ENCODE measurements at regions not wholly inside any gene's neighbourhood (a gene's known extent, or its start where the extent isn't known, plus 50 kb on each side); places are given as distances from the start of the nearest gene placed in this dataset.
"Not testable (repeated sequence)": the region's sequence is repeated elsewhere in the genome, so short reads cannot be mapped to it uniquely, and the experiment has no call there.

DNA sequence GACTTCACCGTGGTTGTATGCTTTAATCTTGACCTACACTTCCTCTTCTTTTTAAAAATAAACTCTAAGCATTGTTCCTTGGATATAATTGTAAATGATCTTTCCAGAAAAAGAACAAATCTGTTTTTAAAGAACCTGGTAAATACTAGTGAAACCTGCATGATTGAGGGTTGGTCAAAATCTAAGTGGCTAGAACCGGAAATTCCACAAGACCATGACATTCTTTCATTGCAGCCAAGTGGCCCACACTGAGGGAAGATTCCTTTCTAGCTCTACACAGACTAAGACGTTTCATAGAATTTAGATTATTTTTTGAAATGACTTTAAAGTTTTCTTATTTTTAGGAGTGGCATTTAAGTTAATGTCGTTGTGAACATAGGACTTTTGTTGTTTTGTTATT lies 356.7 kb downstream of the NYAP2 start:
- Mint-ChIP-seq H3K27ac (ENCODE audit: unreplicated experiment) (no peak overlapping the region), H3K27me3 (ENCODE audit: unreplicated experiment) (no peaks in the 10 kb centered on the region), H3K9me3 (ENCODE audit: unreplicated experiment) (no peaks in the 10 kb centered on the region), H3K4me3 (ENCODE audit: unreplicated experiment) (no peak overlapping the region), H3K4me1 (ENCODE audit: unreplicated experiment) (peaks cover 2% of the 10 kb centered on the region), H3K36me3 (ENCODE audit: unreplicated experiment) (no peaks in the 10 kb centered on the region)
- TF ChIP-seq, protein P1, sequence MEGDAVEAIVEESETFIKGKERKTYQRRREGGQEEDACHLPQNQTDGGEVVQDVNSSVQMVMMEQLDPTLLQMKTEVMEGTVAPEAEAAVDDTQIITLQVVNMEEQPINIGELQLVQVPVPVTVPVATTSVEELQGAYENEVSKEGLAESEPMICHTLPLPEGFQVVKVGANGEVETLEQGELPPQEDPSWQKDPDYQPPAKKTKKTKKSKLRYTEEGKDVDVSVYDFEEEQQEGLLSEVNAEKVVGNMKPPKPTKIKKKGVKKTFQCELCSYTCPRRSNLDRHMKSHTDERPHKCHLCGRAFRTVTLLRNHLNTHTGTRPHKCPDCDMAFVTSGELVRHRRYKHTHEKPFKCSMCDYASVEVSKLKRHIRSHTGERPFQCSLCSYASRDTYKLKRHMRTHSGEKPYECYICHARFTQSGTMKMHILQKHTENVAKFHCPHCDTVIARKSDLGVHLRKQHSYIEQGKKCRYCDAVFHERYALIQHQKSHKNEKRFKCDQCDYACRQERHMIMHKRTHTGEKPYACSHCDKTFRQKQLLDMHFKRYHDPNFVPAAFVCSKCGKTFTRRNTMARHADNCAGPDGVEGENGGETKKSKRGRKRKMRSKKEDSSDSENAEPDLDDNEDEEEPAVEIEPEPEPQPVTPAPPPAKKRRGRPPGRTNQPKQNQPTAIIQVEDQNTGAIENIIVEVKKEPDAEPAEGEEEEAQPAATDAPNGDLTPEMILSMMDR (IDR thresholded peaks at IDR 0.05), result no peak
- no peak for DNase-seq (ENCODE audit: extremely low spot score, unreplicated experiment)

DNA sequence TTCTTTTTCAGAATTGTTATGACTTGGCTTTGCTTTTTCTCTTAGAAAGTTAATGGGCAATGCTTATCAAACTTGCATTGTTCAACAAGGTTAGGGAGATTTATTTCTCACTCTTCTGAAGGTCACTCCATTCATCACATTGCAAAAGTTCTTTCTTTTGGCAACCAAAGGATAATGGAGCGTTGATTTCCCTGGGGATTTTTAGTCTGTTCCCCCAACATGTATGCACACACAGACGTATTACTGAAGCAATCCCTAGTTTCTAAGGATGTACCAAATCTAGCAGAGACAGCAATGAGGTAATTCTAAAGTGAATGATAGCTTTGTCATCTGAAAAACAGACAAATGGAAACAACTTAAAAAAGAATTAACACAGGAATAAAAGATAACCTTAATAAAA lies 349.1 kb downstream of the NYAP2 start:
- H3K4me1 Mint-ChIP-seq (ENCODE audit: unreplicated experiment), result no peaks in the 10 kb centered on the region
- H3K27ac Mint-ChIP-seq (ENCODE audit: unreplicated experiment), result no peak overlapping the region
- TF ChIP-seq, protein P1 (IDR thresholded peaks at IDR 0.05), result no peak
- H3K36me3 Mint-ChIP-seq (ENCODE audit: unreplicated experiment), result no peaks in the 10 kb centered on the region
- no peaks in the 10 kb centered on the region for H3K9me3 Mint-ChIP-seq (ENCODE audit: unreplicated experiment)
- H3K27me3 Mint-ChIP-seq (ENCODE audit: unreplicated experiment), result no peaks in the 10 kb centered on the region
- no peak for DNase-seq (ENCODE audit: extremely low spot score, unreplicated experiment)
- no peak overlapping the region for H3K4me3 Mint-ChIP-seq (ENCODE audit: unreplicated experiment)

DNA sequence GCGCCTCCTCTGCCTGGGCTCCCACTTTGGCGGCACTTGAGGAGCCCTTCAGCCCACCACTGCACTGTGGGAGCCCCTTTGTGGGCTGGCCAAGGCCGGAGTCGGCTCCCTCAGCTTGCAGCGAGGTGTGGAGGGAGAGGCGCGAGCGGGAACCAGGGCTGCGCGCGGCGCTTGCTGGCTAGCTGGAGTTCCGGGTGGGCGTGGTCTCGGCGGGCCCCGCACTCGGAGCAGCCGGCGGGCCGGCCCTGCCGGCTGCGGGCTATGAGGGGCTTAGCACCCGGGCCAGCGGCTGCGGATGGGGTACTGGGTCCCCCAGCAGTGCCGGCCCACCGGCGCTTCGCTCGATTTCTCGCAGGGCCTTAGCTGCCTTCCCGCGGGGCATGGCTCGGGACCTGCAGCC lies 344.5 kb downstream of the NYAP2 start:
- H3K36me3 Mint-ChIP-seq (ENCODE audit: unreplicated experiment); H3K27ac Mint-ChIP-seq (ENCODE audit: unreplicated experiment); H3K9me3 Mint-ChIP-seq (ENCODE audit: unreplicated experiment); H3K4me3 Mint-ChIP-seq (ENCODE audit: unreplicated experiment); H3K4me1 Mint-ChIP-seq (ENCODE audit: unreplicated experiment); H3K27me3 Mint-ChIP-seq (ENCODE audit: unreplicated experiment); DNase-seq (ENCODE audit: extremely low spot score, unreplicated experiment): not testable (repeated sequence)

DNA sequence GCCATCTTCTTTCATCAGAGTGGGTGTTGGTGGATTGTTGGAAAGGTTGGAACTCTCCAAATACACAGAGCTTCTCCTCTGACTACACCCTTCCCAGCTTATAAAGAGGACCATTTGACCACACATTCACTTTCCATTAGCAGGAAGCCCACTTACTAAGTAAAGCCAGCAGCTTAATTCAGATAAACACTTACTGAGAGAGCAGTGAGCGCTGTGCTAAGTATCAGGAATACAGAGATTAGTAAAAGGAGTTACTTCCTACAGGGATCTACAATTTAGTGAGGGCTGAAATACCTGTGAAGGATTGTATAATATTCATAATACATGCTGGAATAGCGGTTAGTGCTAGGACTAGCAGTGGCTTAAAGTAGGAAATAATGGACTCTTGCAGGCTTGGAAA lies 343.0 kb downstream of the NYAP2 start:
- TF ChIP-seq, protein P1 (IDR thresholded peaks at IDR 0.05), result no peak
- Mint-ChIP-seq H3K9me3 (ENCODE audit: unreplicated experiment) (no peaks in the 10 kb centered on the region), H3K4me1 (ENCODE audit: unreplicated experiment) (peaks cover 5% of the 10 kb centered on the region), H3K4me3 (ENCODE audit: unreplicated experiment) (no peak overlapping the region), H3K27me3 (ENCODE audit: unreplicated experiment) (no peaks in the 10 kb centered on the region), H3K27ac (ENCODE audit: unreplicated experiment) (no peak overlapping the region), H3K36me3 (ENCODE audit: unreplicated experiment) (no peaks in the 10 kb centered on the region)
- no peak for DNase-seq (ENCODE audit: extremely low spot score, unreplicated experiment)

DNA sequence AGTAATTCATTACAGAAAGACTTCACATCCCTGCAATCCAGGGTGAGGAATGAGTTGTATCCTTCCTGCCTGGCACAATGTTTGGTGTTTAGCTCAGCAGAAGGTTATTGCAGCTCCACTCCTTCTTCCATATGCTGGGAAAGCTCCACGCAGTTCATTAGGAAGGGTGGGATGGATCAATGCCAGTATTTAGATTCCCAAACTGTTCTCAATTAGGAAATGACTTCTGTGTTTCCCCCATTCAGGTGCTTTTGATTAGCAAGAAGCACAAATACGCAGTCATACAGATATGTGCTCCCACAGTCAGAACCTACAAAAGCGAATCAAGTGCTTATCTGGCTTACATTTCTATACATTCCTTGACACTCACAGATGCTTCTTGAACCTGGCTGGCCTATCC lies 340.6 kb downstream of the NYAP2 start:
- Mint-ChIP-seq H3K27ac (ENCODE audit: unreplicated experiment) (no peak overlapping the region), H3K27me3 (ENCODE audit: unreplicated experiment) (no peaks in the 10 kb centered on the region), H3K36me3 (ENCODE audit: unreplicated experiment) (no peaks in the 10 kb centered on the region), H3K4me1 (ENCODE audit: unreplicated experiment) (peaks cover 25% of the 10 kb centered on the region), H3K4me3 (ENCODE audit: unreplicated experiment) (no peak overlapping the region), H3K9me3 (ENCODE audit: unreplicated experiment) (no peaks in the 10 kb centered on the region)
- TF ChIP-seq, protein P1 (IDR thresholded peaks at IDR 0.05), result no peak
- DNase-seq (ENCODE audit: extremely low spot score, unreplicated experiment), result no peak

DNA sequence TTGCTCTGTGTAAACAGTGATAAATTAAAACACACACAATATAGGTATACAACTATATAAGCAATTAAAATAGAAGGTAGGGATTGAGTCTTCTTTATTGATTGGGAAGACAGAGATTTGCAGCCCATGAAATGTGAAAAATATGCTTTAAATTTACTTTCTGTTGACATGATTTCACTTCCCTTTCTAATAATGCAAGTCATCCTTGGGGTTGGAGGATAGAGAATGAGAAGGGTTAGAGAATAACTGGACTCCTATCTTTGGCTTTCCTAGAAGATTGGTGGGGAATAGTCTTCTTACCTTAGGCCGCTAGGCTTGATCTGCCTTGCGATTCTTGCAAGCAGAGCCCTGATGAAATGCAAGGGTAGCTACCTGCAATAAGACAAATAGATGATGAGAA lies 339.8 kb downstream of the NYAP2 start:
- Mint-ChIP-seq H3K4me1 (ENCODE audit: unreplicated experiment) (peaks cover 25% of the 10 kb centered on the region), H3K36me3 (ENCODE audit: unreplicated experiment) (no peaks in the 10 kb centered on the region), H3K27me3 (ENCODE audit: unreplicated experiment) (no peaks in the 10 kb centered on the region), H3K9me3 (ENCODE audit: unreplicated experiment) (no peaks in the 10 kb centered on the region), H3K27ac (ENCODE audit: unreplicated experiment) (no peak overlapping the region), H3K4me3 (ENCODE audit: unreplicated experiment) (no peak overlapping the region)
- TF ChIP-seq, protein P1 (IDR thresholded peaks at IDR 0.05), result no peak
- DNase-seq (ENCODE audit: extremely low spot score, unreplicated experiment), result no peak

Data from osteocyte (in vitro differentiated cells).